HepG2 (cell line): ENCODE measurements at regions not wholly inside any gene's neighbourhood (a gene's known extent, or its start where the extent isn't known, plus 50 kb on each side); places are given as distances from the start of the nearest gene placed in this dataset.
A peak's percentile ranks its signal among the peaks of the same experiment; 100 is the strongest.

Source experiments
- AGO1 ChIP-seq: fragments of 200-400 bp; formaldehyde crosslinking; IDR thresholded peaks from 2 replicates; pipeline ENCODE4 v1.6.1; 2017; ENCODE audit warnings: mild to moderate bottlenecking, low read depth, low read length, moderate library complexity; ENCODE audit not compliant: poor library complexity, severe bottlenecking
- ASH2L ChIP-seq: fragments of 300-600, 200-600 bp; sonication (generic); IDR thresholded peaks from 2 replicates; pipeline ENCODE4 v1.7.0; 2017; ENCODE audit warnings: low read depth, mild to moderate bottlenecking, moderate library complexity, mixed read lengths, low read length; ENCODE audit not compliant: insufficient read length
- CHD4 ChIP-seq: fragments of 200-600 bp; sonication (generic); IDR thresholded peaks from 2 replicates; pipeline ENCODE4 v1.7.0; 2017; ENCODE audit warnings: mild to moderate bottlenecking, low read length, borderline replicate concordance
- ERF ChIP-seq: IDR thresholded peaks from 2 replicates; pipeline ENCODE4 v1.6.1; 2018; ENCODE audit warnings: missing biosample characterization, missing genetic modification reagents
- MAFF ChIP-seq: IDR thresholded peaks from 2 replicates; pipeline ENCODE4 v1.6.1; 2011; ENCODE audit warnings: low read depth, low read length, improper control_type of control experiment
- PCBP1 ChIP-seq: fragments of 200-400 bp; formaldehyde crosslinking; IDR thresholded peaks from 2 replicates; pipeline ENCODE4 v1.6.1; 2017; ENCODE audit warnings: mild to moderate bottlenecking, low read depth, low read length, borderline replicate concordance
- PITX1 ChIP-seq: sonication (generic); formaldehyde crosslinking; IDR thresholded peaks from 2 replicates; pipeline ENCODE4 v1.5.1; 2020; ENCODE audit warnings: mild to moderate bottlenecking, missing genetic modification reagents
- RBAK ChIP-seq: sonication (generic); formaldehyde crosslinking; IDR thresholded peaks from 2 replicates; pipeline ENCODE4 v1.5.1; 2020; ENCODE audit warnings: mild to moderate bottlenecking, missing genetic modification reagents
- SRY ChIP-seq: sonication (generic); formaldehyde crosslinking; IDR thresholded peaks from 2 replicates; pipeline ENCODE4 v1.8.0; 2022; ENCODE audit warnings: mild to moderate bottlenecking, missing genetic modification reagents
- XRCC5 ChIP-seq: fragments of 200-400 bp; formaldehyde crosslinking; optimal IDR thresholded peaks from 2 replicates; pipeline ENCODE3; 2017; ENCODE audit warnings: mild to moderate bottlenecking, low read length
- ZFP36L2 ChIP-seq: sonication (generic); formaldehyde crosslinking; IDR thresholded peaks from 2 replicates; pipeline ENCODE4 v1.4.0; 2020; ENCODE audit warnings: missing genetic modification reagents
- ZNF12 ChIP-seq: sonication (generic); formaldehyde crosslinking; IDR thresholded peaks from 2 replicates; pipeline ENCODE4 v1.5.0; 2020; ENCODE audit warnings: missing genetic modification reagents
- ZNF720 ChIP-seq: sonication (generic); formaldehyde crosslinking; IDR thresholded peaks from 2 replicates; pipeline ENCODE4 v1.4.0; 2020; ENCODE audit warnings: missing genetic modification reagents
- ZNF749 ChIP-seq: sonication (generic); formaldehyde crosslinking; IDR thresholded peaks from 2 replicates; pipeline ENCODE4 v1.8.0; 2022; ENCODE audit warnings: mild to moderate bottlenecking, missing genetic modification reagents, moderate library complexity, borderline replicate concordance
- ZNF768 ChIP-seq: sonication (generic); formaldehyde crosslinking; IDR thresholded peaks from 2 replicates; pipeline ENCODE4 v1.4.0; 2020; ENCODE audit warnings: missing genetic modification reagents
- TF ChIP-seq, protein P1 (sequence below): sonication (generic); formaldehyde crosslinking; IDR thresholded peaks from 2 replicates; pipeline ENCODE4 v1.4.0; 2020; ENCODE audit warnings: mild to moderate bottlenecking, missing genetic modification reagents
- TF ChIP-seq, protein P2 (sequence below): sonication (generic); formaldehyde crosslinking; IDR thresholded peaks from 2 replicates; pipeline ENCODE4 v1.5.0; 2020; ENCODE audit warnings: missing genetic modification reagents
- TF ChIP-seq, protein P3 (sequence below): sonication (generic); formaldehyde crosslinking; IDR thresholded peaks from 2 replicates; pipeline ENCODE4 v1.5.0; 2020; ENCODE audit warnings: mild to moderate bottlenecking, missing genetic modification reagents
- TF ChIP-seq, protein P4 (sequence below), 2 experiments: IDR thresholded peaks; 2 replicates each; pipeline ENCODE4 v1.6.1; 2011 to 2012; ENCODE audit warnings: low read length in 2 of 2, borderline replicate concordance in 1 of 2, low read depth in 1 of 2, mild to moderate bottlenecking in 1 of 2, moderate library complexity in 1 of 2

DNA sequence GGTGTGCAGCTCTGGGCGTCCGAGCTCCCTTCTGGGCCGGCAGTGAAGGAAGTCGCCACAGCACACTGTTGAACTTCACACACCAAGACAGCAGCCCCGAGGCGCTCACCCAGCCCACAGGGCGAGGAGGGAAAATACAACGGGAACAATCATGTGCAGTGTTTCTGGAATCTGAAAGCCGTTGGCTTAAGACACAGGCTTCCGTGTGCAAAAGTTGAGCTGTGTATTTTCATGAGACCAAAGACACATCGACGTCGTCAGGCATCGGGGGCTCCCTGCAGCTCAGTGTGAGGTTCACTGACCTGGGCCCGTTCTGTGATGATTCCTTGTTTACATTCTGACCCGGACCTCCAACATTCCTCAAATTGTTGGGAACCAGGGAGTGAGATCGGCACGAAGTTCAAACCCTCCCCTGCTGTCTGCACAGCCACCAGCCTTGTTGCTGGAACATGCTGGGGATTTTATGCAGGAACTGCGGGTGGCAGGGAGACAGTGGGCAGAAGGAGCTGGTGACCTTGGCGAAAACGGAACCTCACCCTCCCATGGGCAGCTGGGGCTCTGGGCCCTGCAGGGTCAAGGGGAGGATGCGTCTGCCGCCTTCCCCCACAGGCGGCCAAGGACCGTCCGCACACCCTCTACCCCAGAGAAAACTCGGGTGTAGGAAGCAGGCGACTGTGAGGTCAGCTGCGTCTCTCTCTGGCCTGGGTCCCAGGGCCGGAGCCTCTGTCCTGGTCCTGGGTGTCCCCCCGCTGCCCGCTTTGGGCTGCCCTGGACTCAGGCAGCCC lies 72.2 kb downstream of the METRNL start (continued):
- TF ChIP-seq, protein P1, sequence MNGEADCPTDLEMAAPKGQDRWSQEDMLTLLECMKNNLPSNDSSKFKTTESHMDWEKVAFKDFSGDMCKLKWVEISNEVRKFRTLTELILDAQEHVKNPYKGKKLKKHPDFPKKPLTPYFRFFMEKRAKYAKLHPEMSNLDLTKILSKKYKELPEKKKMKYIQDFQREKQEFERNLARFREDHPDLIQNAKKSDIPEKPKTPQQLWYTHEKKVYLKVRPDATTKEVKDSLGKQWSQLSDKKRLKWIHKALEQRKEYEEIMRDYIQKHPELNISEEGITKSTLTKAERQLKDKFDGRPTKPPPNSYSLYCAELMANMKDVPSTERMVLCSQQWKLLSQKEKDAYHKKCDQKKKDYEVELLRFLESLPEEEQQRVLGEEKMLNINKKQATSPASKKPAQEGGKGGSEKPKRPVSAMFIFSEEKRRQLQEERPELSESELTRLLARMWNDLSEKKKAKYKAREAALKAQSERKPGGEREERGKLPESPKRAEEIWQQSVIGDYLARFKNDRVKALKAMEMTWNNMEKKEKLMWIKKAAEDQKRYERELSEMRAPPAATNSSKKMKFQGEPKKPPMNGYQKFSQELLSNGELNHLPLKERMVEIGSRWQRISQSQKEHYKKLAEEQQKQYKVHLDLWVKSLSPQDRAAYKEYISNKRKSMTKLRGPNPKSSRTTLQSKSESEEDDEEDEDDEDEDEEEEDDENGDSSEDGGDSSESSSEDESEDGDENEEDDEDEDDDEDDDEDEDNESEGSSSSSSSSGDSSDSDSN (CRISPR knock-in tag): peak; percentile 51; the same call in 1 of the 2 replicates
- TF ChIP-seq PCBP1 (0 out of 2 replicates have a peak, but pooled peaks have one; percentile 42), ZNF749 (CRISPR knock-in tag) (peak; percentile 88), AGO1 (no peak), ZFP36L2 (CRISPR knock-in tag) (peak; percentile 86; the same call in 1 of the 2 replicates), MAFF (no peak), ERF (CRISPR knock-in tag) (peak; percentile 84; the same call in 1 of the 2 replicates), XRCC5 (peak; percentile 59), ZNF12 (CRISPR knock-in tag) (peak; percentile 58; the same call in 1 of the 2 replicates), RBAK (no peak), CHD4 (no peak), SRY (CRISPR knock-in tag) (no peak; the same call in 1 of the 2 replicates), ASH2L (peak; percentile 85), ZNF720 (CRISPR knock-in tag) (0 out of 2 replicates have a peak, but pooled peaks have one; percentile 14), PITX1 (CRISPR knock-in tag) (peak; percentile 91), ZNF768 (peak; percentile 36; the same call in 1 of the 2 replicates)
- TF ChIP-seq, protein P2, sequence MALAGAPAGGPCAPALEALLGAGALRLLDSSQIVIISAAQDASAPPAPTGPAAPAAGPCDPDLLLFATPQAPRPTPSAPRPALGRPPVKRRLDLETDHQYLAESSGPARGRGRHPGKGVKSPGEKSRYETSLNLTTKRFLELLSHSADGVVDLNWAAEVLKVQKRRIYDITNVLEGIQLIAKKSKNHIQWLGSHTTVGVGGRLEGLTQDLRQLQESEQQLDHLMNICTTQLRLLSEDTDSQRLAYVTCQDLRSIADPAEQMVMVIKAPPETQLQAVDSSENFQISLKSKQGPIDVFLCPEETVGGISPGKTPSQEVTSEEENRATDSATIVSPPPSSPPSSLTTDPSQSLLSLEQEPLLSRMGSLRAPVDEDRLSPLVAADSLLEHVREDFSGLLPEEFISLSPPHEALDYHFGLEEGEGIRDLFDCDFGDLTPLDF: peak; percentile 32; the same call in 1 of the 2 replicates
- TF ChIP-seq, protein P3, sequence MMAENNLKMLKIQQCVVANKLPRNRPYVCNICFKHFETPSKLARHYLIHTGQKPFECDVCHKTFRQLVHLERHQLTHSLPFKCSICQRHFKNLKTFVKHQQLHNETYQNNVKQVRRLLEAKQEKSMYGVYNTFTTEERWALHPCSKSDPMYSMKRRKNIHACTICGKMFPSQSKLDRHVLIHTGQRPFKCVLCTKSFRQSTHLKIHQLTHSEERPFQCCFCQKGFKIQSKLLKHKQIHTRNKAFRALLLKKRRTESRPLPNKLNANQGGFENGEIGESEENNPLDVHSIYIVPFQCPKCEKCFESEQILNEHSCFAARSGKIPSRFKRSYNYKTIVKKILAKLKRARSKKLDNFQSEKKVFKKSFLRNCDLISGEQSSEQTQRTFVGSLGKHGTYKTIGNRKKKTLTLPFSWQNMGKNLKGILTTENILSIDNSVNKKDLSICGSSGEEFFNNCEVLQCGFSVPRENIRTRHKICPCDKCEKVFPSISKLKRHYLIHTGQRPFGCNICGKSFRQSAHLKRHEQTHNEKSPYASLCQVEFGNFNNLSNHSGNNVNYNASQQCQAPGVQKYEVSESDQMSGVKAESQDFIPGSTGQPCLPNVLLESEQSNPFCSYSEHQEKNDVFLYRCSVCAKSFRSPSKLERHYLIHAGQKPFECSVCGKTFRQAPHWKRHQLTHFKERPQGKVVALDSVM: peak; percentile 51
- TF ChIP-seq, protein P4, sequence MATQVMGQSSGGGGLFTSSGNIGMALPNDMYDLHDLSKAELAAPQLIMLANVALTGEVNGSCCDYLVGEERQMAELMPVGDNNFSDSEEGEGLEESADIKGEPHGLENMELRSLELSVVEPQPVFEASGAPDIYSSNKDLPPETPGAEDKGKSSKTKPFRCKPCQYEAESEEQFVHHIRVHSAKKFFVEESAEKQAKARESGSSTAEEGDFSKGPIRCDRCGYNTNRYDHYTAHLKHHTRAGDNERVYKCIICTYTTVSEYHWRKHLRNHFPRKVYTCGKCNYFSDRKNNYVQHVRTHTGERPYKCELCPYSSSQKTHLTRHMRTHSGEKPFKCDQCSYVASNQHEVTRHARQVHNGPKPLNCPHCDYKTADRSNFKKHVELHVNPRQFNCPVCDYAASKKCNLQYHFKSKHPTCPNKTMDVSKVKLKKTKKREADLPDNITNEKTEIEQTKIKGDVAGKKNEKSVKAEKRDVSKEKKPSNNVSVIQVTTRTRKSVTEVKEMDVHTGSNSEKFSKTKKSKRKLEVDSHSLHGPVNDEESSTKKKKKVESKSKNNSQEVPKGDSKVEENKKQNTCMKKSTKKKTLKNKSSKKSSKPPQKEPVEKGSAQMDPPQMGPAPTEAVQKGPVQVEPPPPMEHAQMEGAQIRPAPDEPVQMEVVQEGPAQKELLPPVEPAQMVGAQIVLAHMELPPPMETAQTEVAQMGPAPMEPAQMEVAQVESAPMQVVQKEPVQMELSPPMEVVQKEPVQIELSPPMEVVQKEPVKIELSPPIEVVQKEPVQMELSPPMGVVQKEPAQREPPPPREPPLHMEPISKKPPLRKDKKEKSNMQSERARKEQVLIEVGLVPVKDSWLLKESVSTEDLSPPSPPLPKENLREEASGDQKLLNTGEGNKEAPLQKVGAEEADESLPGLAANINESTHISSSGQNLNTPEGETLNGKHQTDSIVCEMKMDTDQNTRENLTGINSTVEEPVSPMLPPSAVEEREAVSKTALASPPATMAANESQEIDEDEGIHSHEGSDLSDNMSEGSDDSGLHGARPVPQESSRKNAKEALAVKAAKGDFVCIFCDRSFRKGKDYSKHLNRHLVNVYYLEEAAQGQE (IDR thresholded peaks at IDR 0.05; ENCODE audit: borderline replicate concordance in 1 of 2, low read depth in 1 of 2, low read length in 2 of 2): 0 out of 4 replicates have a peak, but pooled peaks of 1 of the 2 experiments have one; percentile 50
